OCI-LY1 (cell line): ENCODE measurements at regions not wholly inside any gene's neighbourhood (a gene's known extent, or its start where the extent isn't known, plus 50 kb on each side); places are given as distances from the start of the nearest gene placed in this dataset.

Experiments
- H2AFZ ChIP-seq: fragments of 200-600 bp; sonication (generic), shearing (Covaris generic); 2 replicates; pipeline ENCODE4 v1.6.0; 2014; ENCODE audit warnings: antibody characterized with exemption, mild to moderate bottlenecking, low read length
- H3F3A ChIP-seq: fragments of 200-600 bp; sonication (generic), shearing (Covaris generic); 2 replicates; pipeline ENCODE4 v1.6.0; 2014; ENCODE audit warnings: mild to moderate bottlenecking, antibody characterized with exemption, low read length, moderate library complexity; ENCODE audit not compliant: insufficient read depth
- H3K27ac ChIP-seq: fragments of 200-600 bp; sonication (generic); 2 replicates; pipeline ENCODE4 v1.5.1; 2014; ENCODE audit warnings: low read length, mixed run types, mild to moderate bottlenecking, low read depth; ENCODE audit not compliant: poor library complexity, severe bottlenecking
- H3K27me3 ChIP-seq: fragments of 200-600 bp; sonication (generic); 2 replicates; pipeline ENCODE4 v1.6.0; 2014; ENCODE audit warnings: antibody characterized with exemption, mild to moderate bottlenecking, low read length, moderate library complexity; ENCODE audit not compliant: insufficient read depth
- H3K36me3 ChIP-seq: fragments of 200-600 bp; sonication (generic); 2 replicates; pipeline ENCODE4 v1.6.1; 2014; ENCODE audit warnings: mild to moderate bottlenecking, antibody characterized with exemption, low read length, moderate library complexity, mixed read lengths; ENCODE audit not compliant: insufficient read depth
- H3K4me1 ChIP-seq: fragments of 200-600 bp; sonication (generic); 2 replicates; pipeline ENCODE4 v1.5.1; 2014; ENCODE audit warnings: mild to moderate bottlenecking, low read length, moderate library complexity; ENCODE audit not compliant: insufficient read depth, severe bottlenecking
- H3K4me2 ChIP-seq: fragments of 200-600 bp; sonication (generic), shearing (Covaris generic); 2 replicates; pipeline ENCODE4 v1.6.1; 2014; ENCODE audit warnings: low read length
- H3K4me3 ChIP-seq: fragments of 200-600 bp; sonication (generic); 2 replicates; pipeline ENCODE4 v1.5.1; 2014; ENCODE audit warnings: low read length, low read depth, mild to moderate bottlenecking, mixed read lengths; ENCODE audit not compliant: poor library complexity, severe bottlenecking
- H3K79me2 ChIP-seq: fragments of 200-600 bp; shearing (Covaris generic); 2 replicates; pipeline ENCODE4 v1.6.1; 2016; ENCODE audit warnings: mixed run types, low read length, mixed read lengths; ENCODE audit not compliant: insufficient read depth
- H3K9ac ChIP-seq: fragments of 200-600 bp; sonication (generic), shearing (Covaris generic); 2 replicates; pipeline ENCODE4 v1.6.1; 2014; ENCODE audit warnings: mild to moderate bottlenecking, low read length, mixed read lengths
- H3K9me2 ChIP-seq: fragments of 200-600 bp; sonication (generic), shearing (Covaris generic); 2 replicates; pipeline ENCODE4 v1.6.1; 2014; ENCODE audit warnings: low read depth, mild to moderate bottlenecking, low read length, mixed read lengths
- H3K9me3 ChIP-seq: fragments of 200-600 bp; shearing (Covaris generic); 2 replicates; pipeline ENCODE4 v1.6.1; 2014; ENCODE audit warnings: low read length, mixed read lengths
- H4K20me1 ChIP-seq: fragments of 200-600 bp; sonication (generic), shearing (Covaris generic); 2 replicates; pipeline ENCODE4 v1.6.0; 2016; ENCODE audit warnings: mild to moderate bottlenecking, low read length; ENCODE audit not compliant: insufficient read depth
- CTCF ChIP-seq: fragments of 200-600 bp; sonication (generic), shearing (Covaris generic); IDR thresholded peaks from 2 replicates; pipeline ENCODE4 v1.5.1; 2017; ENCODE audit warnings: mild to moderate bottlenecking, antibody characterized with exemption, low read length, moderate library complexity, mixed read lengths
- EZH2 ChIP-seq: fragments of 200-600 bp; sonication (generic), shearing (Covaris generic); IDR thresholded peaks from 2 replicates; pipeline ENCODE4 v1.8.0; 2017; ENCODE audit warnings: borderline replicate concordance, mixed run types, mild to moderate bottlenecking, antibody characterized with exemption, low read length, moderate library complexity, mixed read lengths

GRCh38 chrX:137212078-137212632 is 178.4 kb upstream of the GPR101 start:
- Histone ChIP-seq H2AFZ (no peak overlapping the region), H3K27me3 (no peaks in the 10 kb centered on the region), H3K27ac (no peak overlapping the region), H3K36me3 (no peaks in the 10 kb centered on the region), H3K9ac (no peak overlapping the region), H3K4me2 (no peak overlapping the region), H3K79me2 (no peaks in the 10 kb centered on the region), H3K9me3 (no peaks in the 10 kb centered on the region), H3K4me1 (no peaks in the 10 kb centered on the region), H3F3A (no peaks in the 10 kb centered on the region), H4K20me1 (no peaks in the 10 kb centered on the region), H3K9me2 (no peaks in the 10 kb centered on the region), H3K4me3 (no peak overlapping the region)
- TF ChIP-seq CTCF (no peak), EZH2 (no peak)

GRCh38 chrX:137198040-137198439 is 164.2 kb upstream of the GPR101 start:
- Histone ChIP-seq H3K27me3 (no peaks in the 10 kb centered on the region), H4K20me1 (no peaks in the 10 kb centered on the region)

GRCh38 chrX:137195991-137196390 is 162.2 kb upstream of the GPR101 start:
- no peak for TF ChIP-seq EZH2
- TF ChIP-seq CTCF = no peak
- no peaks in the 10 kb centered on the region for H3F3A ChIP-seq
- H3K27me3 ChIP-seq = no peaks in the 10 kb centered on the region
- H3K4me1 ChIP-seq = no peaks in the 10 kb centered on the region
- no peaks in the 10 kb centered on the region for H4K20me1 ChIP-seq
- no peak overlapping the region for H3K4me2 ChIP-seq
- no peaks in the 10 kb centered on the region for H3K9me2 ChIP-seq
- H3K36me3 ChIP-seq = no peaks in the 10 kb centered on the region
- no peak overlapping the region for H3K9ac ChIP-seq
- no peaks in the 10 kb centered on the region for H3K9me3 ChIP-seq
- no peak overlapping the region for H2AFZ ChIP-seq
- H3K4me3 ChIP-seq = no peak overlapping the region
- H3K27ac ChIP-seq = no peak overlapping the region
- no peaks in the 10 kb centered on the region for H3K79me2 ChIP-seq

More at GRCh38 chrX:137198040-137198439, 164.2 kb upstream of the GPR101 start:
- Histone ChIP-seq H3K9me3 (no peaks in the 10 kb centered on the region), H3K4me3 (no peak overlapping the region), H3K79me2 (no peaks in the 10 kb centered on the region), H3K4me2 (no peak overlapping the region), H3F3A (no peaks in the 10 kb centered on the region), H3K9me2 (no peaks in the 10 kb centered on the region), H3K36me3 (no peaks in the 10 kb centered on the region), H3K4me1 (no peaks in the 10 kb centered on the region), H2AFZ (no peak overlapping the region), H3K9ac (no peak overlapping the region), H3K27ac (no peak overlapping the region)
- no peak for TF ChIP-seq EZH2
- TF ChIP-seq CTCF = no peak
